Fibroblast of skin of right biceps (primary cell): ENCODE measurements at regions not wholly inside any gene's neighbourhood (a gene's known extent, or its start where the extent isn't known, plus 50 kb on each side); places are given as distances from the start of the nearest gene placed in this dataset.

Source experiments
- DNase-seq: peaks from one replicate; pipeline ENCODE4 v3.0.0-alpha.2; 2013

- no peak for DNase-seq
Measured at GRCh38 chr20:40809361-40809760, 120.3 kb upstream of the MAFB start.

- no peak for DNase-seq
Measured at GRCh38 chr20:40810332-40811000, 121.4 kb upstream of the MAFB start.

- DNase-seq: no peak
Measured at GRCh38 chr20:40811004-40811403, 122.0 kb upstream of the MAFB start.

- no peak for DNase-seq
Measured at GRCh38 chr20:40811660-40812414, 122.8 kb upstream of the MAFB start.

- DNase-seq: no peak
Measured at GRCh38 chr20:40812415-40812925, 123.4 kb upstream of the MAFB start.

GRCh38 chr20:40813029-40813431 lies 124.0 kb upstream of the MAFB start:
- DNase-seq: no peak

- DNase-seq: no peak
Measured at GRCh38 chr20:40813708-40814630, 124.9 kb upstream of the MAFB start.

GRCh38 chr20:40814631-40814960 lies 125.6 kb upstream of the MAFB start:
- no peak for DNase-seq

GRCh38 chr20:40815156-40816038 lies 126.4 kb upstream of the MAFB start:
- no peak for DNase-seq

GRCh38 chr20:40816039-40816352 lies 127.0 kb upstream of the MAFB start:
- DNase-seq: no peak

- DNase-seq: no peak
Measured at GRCh38 chr20:40821429-40821828, 132.4 kb upstream of the MAFB start.

GRCh38 chr20:40826699-40827098 lies 137.7 kb upstream of the MAFB start:
- DNase-seq: no peak

- DNase-seq: no peak
Measured at GRCh38 chr20:40835321-40835720, 146.3 kb upstream of the MAFB start.

- no peak for DNase-seq
Measured at GRCh38 chr20:40838509-40838908, 149.5 kb upstream of the MAFB start.

- DNase-seq: no peak
Measured at GRCh38 chr20:40843251-40843650, 154.2 kb upstream of the MAFB start.

- DNase-seq: no peak
Measured at GRCh38 chr20:40844332-40844731, 155.3 kb upstream of the MAFB start.

- no peak for DNase-seq
Measured at GRCh38 chr20:40848096-40848495, 159.1 kb upstream of the MAFB start.

GRCh38 chr20:40848526-40848925 lies 159.5 kb upstream of the MAFB start:
- no peak for DNase-seq

GRCh38 chr20:40849456-40849855 lies 160.4 kb upstream of the MAFB start:
- DNase-seq: no peak

- DNase-seq: no peak
Measured at GRCh38 chr20:40851051-40851450, 162.0 kb upstream of the MAFB start.

GRCh38 chr20:40855269-40855668 lies 166.2 kb upstream of the MAFB start:
- DNase-seq: no peak

GRCh38 chr20:40856653-40857052 lies 167.6 kb upstream of the MAFB start:
- DNase-seq: no peak

- peak; percentile 78 for DNase-seq
Measured at GRCh38 chr20:40860487-40860902, 168.1 kb upstream of the TOP1 start.
